Fibroblast of lung (primary cell): ENCODE measurements at regions not wholly inside any gene's neighbourhood (a gene's known extent, or its start where the extent isn't known, plus 50 kb on each side); places are given as distances from the start of the nearest gene placed in this dataset.

Source experiments
- DNase-seq, 2 donors: peaks; one replicate each; pipeline versions ENCODE4 v3.0.0 to v3.0.0-alpha.2; 2010; ENCODE audit warnings: low read depth in 2 of 2
- H2AFZ ChIP-seq: 2 replicates; pipeline ENCODE4 v1.5.1; 2012; ENCODE audit warnings: low read length, control low read depth, inconsistent platforms
- H3K27ac ChIP-seq: 2 replicates; pipeline ENCODE4 v1.5.1; 2011; ENCODE audit warnings: low read length, control low read depth; ENCODE audit not compliant: insufficient read depth
- H3K27me3 ChIP-seq: 2 replicates; pipeline ENCODE4 v1.5.1; 2011; ENCODE audit warnings: mild to moderate bottlenecking, low read length; ENCODE audit not compliant: control insufficient read depth, insufficient read depth
- H3K36me3 ChIP-seq: 2 replicates; pipeline ENCODE4 v1.5.1; 2011; ENCODE audit warnings: low read length; ENCODE audit not compliant: control insufficient read depth, insufficient read depth
- H3K4me1 ChIP-seq: 2 replicates; pipeline ENCODE4 v1.5.1; 2011; ENCODE audit warnings: low read length; ENCODE audit not compliant: control insufficient read depth, insufficient read depth; ENCODE audit errors: extremely low read depth
- H3K4me2 ChIP-seq: 2 replicates; pipeline ENCODE4 v1.5.1; 2011; ENCODE audit warnings: low read length, control low read depth; ENCODE audit not compliant: insufficient read depth; ENCODE audit errors: extremely low read depth
- H3K4me3 ChIP-seq, 4 experiments: fragments of 200-600 bp in 1 of 4; sonication (generic) in 1 of 4; replicated peaks in 1 of 4; 2 replicates each; pipeline ENCODE4 v1.5.1; 2011 to 2016; ENCODE audit warnings: low read length in 4 of 4, low read depth in 3 of 4, mild to moderate bottlenecking in 3 of 4, control low read depth in 2 of 4, inconsistent platforms in 1 of 4, mixed read lengths in 1 of 4; ENCODE audit not compliant: insufficient read depth in 1 of 4; ENCODE audit errors: control extremely low read depth in 1 of 4
- H3K79me2 ChIP-seq: 2 replicates; pipeline ENCODE4 v1.5.1; 2012; ENCODE audit warnings: mild to moderate bottlenecking, low read length, inconsistent platforms; ENCODE audit not compliant: control insufficient read depth, insufficient read depth
- H3K9ac ChIP-seq: 2 replicates; pipeline ENCODE4 v1.5.1; 2011; ENCODE audit warnings: mild to moderate bottlenecking, low read length, control low read depth; ENCODE audit not compliant: insufficient read depth
- H3K9me3 ChIP-seq: 2 replicates; pipeline ENCODE4 v1.5.1; 2012; ENCODE audit warnings: low read depth, low read length; ENCODE audit not compliant: control insufficient read depth, insufficient read depth
- H4K20me1 ChIP-seq: 2 replicates; pipeline ENCODE4 v1.5.1; 2011; ENCODE audit warnings: low read length; ENCODE audit not compliant: control insufficient read depth, insufficient read depth; ENCODE audit errors: extremely low read depth
- EZH2 ChIP-seq: IDR thresholded peaks from 2 replicates; pipeline ENCODE4 v1.5.1; 2012; ENCODE audit warnings: low read length, control low read depth, mild to moderate bottlenecking; ENCODE audit errors: missing control alignments
- TF ChIP-seq, protein P1 (sequence below), 2 donors: IDR thresholded peaks in 1 of 2; conservative IDR thresholded peaks in 1 of 2; 1 replicate in 1 of 2; 2 replicates in 1 of 2; pipeline ENCODE4 v1.5.1; 2011 to 2012; ENCODE audit warnings: low read length in 2 of 2, control low read depth in 1 of 2, inconsistent platforms in 1 of 2, low read depth in 1 of 2, mild to moderate bottlenecking in 1 of 2

DNA sequence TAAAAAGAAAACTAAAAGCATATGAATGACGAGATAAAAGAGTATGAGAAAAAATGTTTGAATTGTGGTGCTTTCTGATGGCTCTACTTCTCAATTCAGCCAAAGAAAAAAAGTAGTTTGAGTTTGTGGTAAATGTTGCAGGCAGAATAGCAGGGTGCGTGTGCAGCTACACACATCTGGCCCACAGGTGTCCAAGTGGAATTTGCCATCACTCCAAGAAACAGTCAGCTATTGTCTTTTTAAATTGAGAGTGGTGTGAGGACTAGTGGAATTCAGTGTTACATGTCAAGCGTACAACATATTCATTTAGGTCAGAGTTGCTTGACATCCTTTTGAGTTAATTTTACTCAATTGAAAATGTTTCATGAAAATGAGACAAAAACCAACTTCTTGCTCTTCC is 424.8 kb upstream of the MAD2L1 start:
- H3K9me3 ChIP-seq: no peaks in the 10 kb centered on the region
- no peaks in the 10 kb centered on the region for H4K20me1 ChIP-seq
- no peak for DNase-seq

DNA sequence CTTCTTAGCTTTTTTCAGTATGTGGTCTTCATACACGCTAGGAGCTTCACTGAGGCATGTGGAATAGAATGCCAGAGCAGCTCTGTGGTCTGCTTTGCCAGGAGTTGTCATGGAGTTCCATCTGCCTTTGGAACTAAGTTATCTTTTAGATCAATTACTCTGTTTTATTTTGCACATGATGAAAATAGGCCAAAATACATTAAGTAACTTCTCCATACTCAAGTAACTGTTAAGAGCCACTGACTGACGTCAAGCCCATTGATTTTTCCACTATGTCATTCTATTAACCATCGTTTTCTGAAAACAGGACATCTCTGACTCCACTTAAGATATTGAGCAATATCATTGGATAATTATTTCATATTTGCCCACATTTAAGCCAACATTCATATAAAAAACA is 415.1 kb upstream of the MAD2L1 start:
- H3K4me2 ChIP-seq: no peak overlapping the region
- no peaks in the 10 kb centered on the region for H3K79me2 ChIP-seq
- no peak overlapping the region for H3K9ac ChIP-seq
- H3K9me3 ChIP-seq: no peaks in the 10 kb centered on the region
- H3K27me3 ChIP-seq: no peaks in the 10 kb centered on the region
- DNase-seq: no peak
- TF ChIP-seq, protein P1, sequence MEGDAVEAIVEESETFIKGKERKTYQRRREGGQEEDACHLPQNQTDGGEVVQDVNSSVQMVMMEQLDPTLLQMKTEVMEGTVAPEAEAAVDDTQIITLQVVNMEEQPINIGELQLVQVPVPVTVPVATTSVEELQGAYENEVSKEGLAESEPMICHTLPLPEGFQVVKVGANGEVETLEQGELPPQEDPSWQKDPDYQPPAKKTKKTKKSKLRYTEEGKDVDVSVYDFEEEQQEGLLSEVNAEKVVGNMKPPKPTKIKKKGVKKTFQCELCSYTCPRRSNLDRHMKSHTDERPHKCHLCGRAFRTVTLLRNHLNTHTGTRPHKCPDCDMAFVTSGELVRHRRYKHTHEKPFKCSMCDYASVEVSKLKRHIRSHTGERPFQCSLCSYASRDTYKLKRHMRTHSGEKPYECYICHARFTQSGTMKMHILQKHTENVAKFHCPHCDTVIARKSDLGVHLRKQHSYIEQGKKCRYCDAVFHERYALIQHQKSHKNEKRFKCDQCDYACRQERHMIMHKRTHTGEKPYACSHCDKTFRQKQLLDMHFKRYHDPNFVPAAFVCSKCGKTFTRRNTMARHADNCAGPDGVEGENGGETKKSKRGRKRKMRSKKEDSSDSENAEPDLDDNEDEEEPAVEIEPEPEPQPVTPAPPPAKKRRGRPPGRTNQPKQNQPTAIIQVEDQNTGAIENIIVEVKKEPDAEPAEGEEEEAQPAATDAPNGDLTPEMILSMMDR (conservative IDR thresholded peaks at IDR 0.05 in 1 of 2, IDR thresholded peaks at IDR 0.05 in 1 of 2; ENCODE audit: low read depth in 1 of 2, low read length in 2 of 2): no peak
- no peak for TF ChIP-seq EZH2
- H3K4me1 ChIP-seq: no peaks in the 10 kb centered on the region
- H2AFZ ChIP-seq: no peak overlapping the region
- H3K27ac ChIP-seq: no peak overlapping the region
- H3K4me3 ChIP-seq: no peak overlapping the region
- no peaks in the 10 kb centered on the region for H3K36me3 ChIP-seq
- H4K20me1 ChIP-seq: no peaks in the 10 kb centered on the region

More for the DNA sequence above, 424.8 kb upstream of the MAD2L1 start:
- Histone ChIP-seq H2AFZ (no peak overlapping the region), H3K27ac (no peak overlapping the region), H3K4me2 (no peak overlapping the region), H3K9ac (no peak overlapping the region), H3K4me3 (no peak overlapping the region), H3K27me3 (no peaks in the 10 kb centered on the region), H3K36me3 (no peaks in the 10 kb centered on the region), H3K79me2 (no peaks in the 10 kb centered on the region), H3K4me1 (no peaks in the 10 kb centered on the region)
- TF ChIP-seq, protein P1 (conservative IDR thresholded peaks at IDR 0.05 in 1 of 2, IDR thresholded peaks at IDR 0.05 in 1 of 2; ENCODE audit: low read depth in 1 of 2, low read length in 2 of 2): no peak
- no peak for TF ChIP-seq EZH2

DNA sequence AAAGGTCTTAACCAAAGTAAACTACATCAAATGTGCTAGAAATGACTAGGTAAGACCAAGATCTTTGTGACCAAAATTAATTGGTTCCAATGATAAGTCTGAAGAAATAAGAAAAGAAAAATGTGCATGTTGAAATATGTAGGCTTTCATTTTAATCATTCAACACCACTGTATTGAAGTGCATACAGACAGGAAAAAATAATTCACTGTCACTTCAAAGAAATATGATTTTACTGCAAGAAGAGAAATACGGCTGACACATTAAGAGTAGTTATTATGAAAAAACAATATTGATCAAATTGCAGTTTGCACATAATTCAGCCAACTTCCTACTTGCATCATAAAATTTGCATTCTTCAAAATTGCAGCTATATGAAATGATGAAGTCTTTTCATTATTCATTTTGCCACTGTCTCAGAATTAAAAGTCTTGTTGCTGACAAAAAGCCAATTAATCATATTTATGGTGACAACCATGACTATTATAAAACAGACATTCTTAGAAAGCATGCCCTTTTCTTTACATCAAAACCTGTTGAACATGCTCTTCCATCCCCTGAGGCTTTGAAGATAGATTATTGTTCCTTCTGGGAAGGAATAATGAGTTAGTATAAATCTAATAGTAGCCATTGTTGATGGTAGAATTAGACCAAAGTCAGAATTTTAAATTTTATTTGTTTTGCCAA is 405.9 kb upstream of the MAD2L1 start:
- TF ChIP-seq, protein P1 (conservative IDR thresholded peaks at IDR 0.05 in 1 of 2, IDR thresholded peaks at IDR 0.05 in 1 of 2; ENCODE audit: low read depth in 1 of 2, low read length in 2 of 2): no peak
- TF ChIP-seq EZH2: no peak
- Histone ChIP-seq H3K4me3 (no peak overlapping the region), H3K9me3 (no peaks in the 10 kb centered on the region), H3K79me2 (no peaks in the 10 kb centered on the region), H3K27me3 (no peaks in the 10 kb centered on the region), H2AFZ (no peak overlapping the region), H3K9ac (no peak overlapping the region), H3K4me2 (no peak overlapping the region), H4K20me1 (no peaks in the 10 kb centered on the region), H3K36me3 (no peaks in the 10 kb centered on the region), H3K4me1 (no peaks in the 10 kb centered on the region), H3K27ac (no peak overlapping the region)
- no peak for DNase-seq
